ENCODE measurements at regions not wholly inside any gene's neighbourhood (a gene's known extent, or its start where the extent isn't known, plus 50 kb on each side); places are given as distances from the start of the nearest gene placed in this dataset.

- H3K79me2 ChIP-seq (ENCODE audit: insufficient read depth, low read depth), result no peaks in the 10 kb centered on the region
- no peak overlapping the region for H3K4me3 ChIP-seq (IDR thresholded peaks at IDR 0.05; ENCODE audit: insufficient read depth, low read depth, low read length)
- H3K36me3 ChIP-seq (ENCODE audit: insufficient read depth), result no peaks in the 10 kb centered on the region
- no peak overlapping the region for H3K9ac ChIP-seq
- H3K27me3 ChIP-seq (ENCODE audit: insufficient read depth, low read depth), result no peaks in the 10 kb centered on the region
- no peaks in the 10 kb centered on the region for H3K4me1 ChIP-seq (ENCODE audit: low read depth, poor library complexity, severe bottlenecking)
- no peak overlapping the region for H2AFZ ChIP-seq (ENCODE audit: low read depth)
- no peak for TF ChIP-seq CTCF (conservative IDR thresholded peaks at IDR 0.05; ENCODE audit: low read depth, low read length)
- H3K27ac ChIP-seq, result no peak overlapping the region
- no peak overlapping the region for H3K4me2 ChIP-seq
- no peaks in the 10 kb centered on the region for H4K20me1 ChIP-seq (ENCODE audit: insufficient read depth)
Observed at GRCh38 chr4:179597301-179597700, 2155.1 kb upstream of the AGA start.

- Histone ChIP-seq H3K79me2 (ENCODE audit: insufficient read depth, low read depth) (no peaks in the 10 kb centered on the region), H3K4me1 (ENCODE audit: low read depth, poor library complexity, severe bottlenecking) (no peaks in the 10 kb centered on the region), H3K4me3 (IDR thresholded peaks at IDR 0.05; ENCODE audit: insufficient read depth, low read depth, low read length) (no peak overlapping the region), H3K9ac (no peak overlapping the region), H2AFZ (ENCODE audit: low read depth) (no peak overlapping the region), H3K27ac (no peak overlapping the region), H3K27me3 (ENCODE audit: insufficient read depth, low read depth) (no peaks in the 10 kb centered on the region), H3K4me2 (no peak overlapping the region), H3K36me3 (ENCODE audit: insufficient read depth) (no peaks in the 10 kb centered on the region), H4K20me1 (ENCODE audit: insufficient read depth) (no peaks in the 10 kb centered on the region)
- no peak for TF ChIP-seq CTCF (conservative IDR thresholded peaks at IDR 0.05; ENCODE audit: low read depth, low read length)
Observed at GRCh38 chr4:179601671-179602070, 2159.4 kb upstream of the AGA start.

- Histone ChIP-seq H3K27me3 (ENCODE audit: insufficient read depth, low read depth) (no peaks in the 10 kb centered on the region), H4K20me1 (ENCODE audit: insufficient read depth) (no peaks in the 10 kb centered on the region), H3K4me3 (IDR thresholded peaks at IDR 0.05; ENCODE audit: insufficient read depth, low read depth, low read length) (no peak overlapping the region), H2AFZ (ENCODE audit: low read depth) (no peak overlapping the region), H3K27ac (no peak overlapping the region), H3K36me3 (ENCODE audit: insufficient read depth) (no peaks in the 10 kb centered on the region), H3K4me2 (no peak overlapping the region), H3K9ac (no peak overlapping the region), H3K4me1 (ENCODE audit: low read depth, poor library complexity, severe bottlenecking) (no peaks in the 10 kb centered on the region), H3K79me2 (ENCODE audit: insufficient read depth, low read depth) (no peaks in the 10 kb centered on the region)
- TF ChIP-seq CTCF (conservative IDR thresholded peaks at IDR 0.05; ENCODE audit: low read depth, low read length), result no peak
Observed at GRCh38 chr4:179605196-179605595, 2163.0 kb upstream of the AGA start.

GRCh38 chr4:179607003-179607402 lies 2164.8 kb upstream of the AGA start:
- no peaks in the 10 kb centered on the region for H3K79me2 ChIP-seq (ENCODE audit: insufficient read depth, low read depth)
- TF ChIP-seq CTCF (conservative IDR thresholded peaks at IDR 0.05; ENCODE audit: low read depth, low read length), result no peak

More at GRCh38 chr4:179607003-179607402, 2164.8 kb upstream of the AGA start:
- no peak overlapping the region for H3K4me2 ChIP-seq
- no peaks in the 10 kb centered on the region for H4K20me1 ChIP-seq (ENCODE audit: insufficient read depth)
- H3K4me3 ChIP-seq (IDR thresholded peaks at IDR 0.05; ENCODE audit: insufficient read depth, low read depth, low read length), result no peak overlapping the region
- no peak overlapping the region for H3K27ac ChIP-seq
- H3K4me1 ChIP-seq (ENCODE audit: low read depth, poor library complexity, severe bottlenecking), result no peaks in the 10 kb centered on the region
- no peaks in the 10 kb centered on the region for H3K36me3 ChIP-seq (ENCODE audit: insufficient read depth)
- no peak overlapping the region for H2AFZ ChIP-seq (ENCODE audit: low read depth)
- H3K27me3 ChIP-seq (ENCODE audit: insufficient read depth, low read depth), result no peaks in the 10 kb centered on the region
- H3K9ac ChIP-seq, result no peak overlapping the region

Measured in KMS-11 (cell line).